ENCODE measurements at regions not wholly inside any gene's neighbourhood (a gene's known extent, or its start where the extent isn't known, plus 50 kb on each side); places are given as distances from the start of the nearest gene placed in this dataset.

DNA sequence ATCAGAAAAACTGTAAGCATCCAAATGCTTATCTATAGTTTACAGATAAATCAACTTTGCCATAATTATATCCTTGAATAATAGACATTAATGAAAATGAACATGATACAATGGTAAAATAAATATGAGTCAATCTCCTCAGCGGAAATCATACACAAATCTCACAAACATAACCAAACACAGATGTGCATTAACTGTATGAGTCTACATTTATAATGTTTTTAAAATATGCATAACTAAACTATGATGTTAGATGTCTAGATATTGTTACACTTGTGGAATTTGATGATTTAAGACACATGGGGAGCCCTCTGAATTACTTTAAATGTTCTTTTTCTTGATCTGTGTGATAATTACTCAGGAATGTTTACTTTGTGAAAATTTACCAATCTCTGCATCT, 951.2 kb downstream of the TECRL start:
- DNase-seq, result no peak

DNA sequence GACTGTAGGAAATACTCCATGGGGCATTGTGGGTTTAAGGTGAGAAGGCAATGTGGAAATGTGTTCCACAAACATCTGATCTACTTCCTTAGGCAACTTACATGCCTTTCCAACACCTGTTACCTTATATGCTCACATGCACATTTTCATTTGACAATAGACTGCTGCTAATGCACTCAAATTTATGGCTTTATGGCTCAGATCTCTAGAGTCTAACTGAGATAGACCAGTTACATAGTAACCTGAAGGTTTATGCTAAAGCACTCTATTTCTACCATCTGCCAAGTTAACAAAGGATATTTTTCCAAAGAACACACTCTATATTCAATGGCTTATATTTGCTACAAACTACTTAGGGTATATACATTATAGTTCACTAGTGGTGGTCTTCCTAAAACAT, 969.0 kb downstream of the TECRL start:
- no peak for DNase-seq

DNA sequence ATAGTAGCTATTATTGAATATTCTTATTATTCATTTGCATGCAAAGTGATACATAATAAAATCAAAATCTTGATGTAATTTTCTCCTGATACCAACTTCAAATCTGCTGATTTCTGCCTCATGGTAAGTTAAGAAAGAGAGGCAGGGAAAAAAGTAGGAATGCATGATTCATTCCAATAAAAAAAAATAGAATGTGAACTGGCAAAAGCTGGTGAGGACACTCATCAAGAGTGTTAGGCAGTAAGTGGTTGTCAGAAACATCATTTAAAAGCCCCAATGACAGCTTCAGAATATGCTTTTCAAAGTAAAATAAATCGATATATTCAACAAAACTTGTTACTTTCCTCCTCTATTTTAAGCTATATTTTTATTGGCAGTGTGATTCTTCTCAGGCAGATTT, 979.1 kb downstream of the TECRL start:
- no peak for DNase-seq

DNA sequence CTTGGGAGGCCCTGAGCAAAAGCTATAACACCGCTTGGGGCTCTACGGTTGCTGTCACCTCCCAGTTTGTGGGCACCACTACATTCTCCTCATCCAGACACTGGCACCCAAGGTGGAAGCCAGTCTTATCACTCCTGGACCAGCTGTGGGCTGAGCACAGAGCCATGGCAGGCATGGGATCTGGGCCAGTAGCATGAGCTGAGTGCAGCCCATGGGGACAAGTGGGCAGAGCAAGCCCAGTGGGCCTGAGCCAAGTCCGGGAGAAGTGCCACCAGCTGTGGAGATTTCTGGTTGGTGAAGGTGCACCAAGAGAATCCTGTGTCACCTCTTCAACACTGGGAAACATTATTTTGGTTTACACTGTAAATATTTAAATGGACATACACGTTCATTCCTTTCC, 1013.0 kb downstream of the TECRL start:
- DNase-seq, result no peak

DNA sequence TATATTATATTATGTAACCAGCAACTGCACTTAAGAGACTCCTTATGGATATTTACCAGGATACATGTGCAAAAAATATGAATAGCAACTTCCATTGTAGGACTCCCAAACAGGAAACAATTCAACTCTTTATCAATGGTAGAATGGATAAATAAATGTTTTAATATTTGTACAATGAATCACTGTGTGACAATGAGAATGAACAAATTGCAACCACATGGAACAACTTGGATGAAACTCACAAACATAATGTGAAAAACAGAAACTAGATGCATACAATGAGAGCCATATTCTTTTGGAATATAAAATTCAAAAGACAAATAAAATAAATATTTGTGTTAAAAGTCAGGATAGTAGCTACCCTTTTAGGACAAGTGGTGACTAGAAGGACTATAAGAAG, 1015.7 kb downstream of the TECRL start:
- DNase-seq, result no peak

DNA sequence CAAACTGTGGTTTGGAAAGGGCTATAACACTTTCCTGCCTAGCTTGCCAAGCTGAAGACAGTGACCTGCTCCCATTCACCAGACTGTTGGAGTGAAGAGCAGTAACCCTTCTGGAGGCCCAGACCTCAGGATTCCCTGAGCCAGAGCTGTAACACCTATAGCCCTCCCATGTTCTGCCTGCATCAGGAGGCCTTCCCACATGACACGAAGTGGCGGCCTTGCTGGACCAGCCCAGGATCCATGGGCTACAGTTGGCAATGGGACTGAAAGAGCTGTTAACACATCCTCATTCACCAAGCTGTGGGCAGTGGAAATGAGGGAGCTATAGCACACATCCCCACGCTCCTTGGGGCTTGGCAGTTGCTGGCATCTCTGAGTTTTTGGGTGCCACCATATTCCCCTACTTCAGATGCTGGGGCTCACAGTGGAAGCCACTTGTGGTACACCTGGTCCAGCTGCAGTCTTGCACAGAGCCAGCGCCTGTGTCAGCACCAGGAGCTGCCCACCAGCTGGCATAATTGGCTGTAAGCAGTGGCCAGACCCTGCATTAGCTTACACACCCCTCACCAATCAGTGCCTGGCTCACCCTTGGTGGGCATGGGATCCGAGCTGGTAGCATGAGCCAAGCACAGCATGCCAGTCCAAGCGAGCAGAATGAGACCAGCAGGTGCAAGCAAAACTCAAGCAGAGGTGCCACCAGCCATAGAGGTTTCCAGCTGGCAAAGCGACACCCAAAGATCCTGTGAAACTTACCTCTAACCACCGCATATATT, 1029.3 kb downstream of the TECRL start:
- DNase-seq, result no peak

DNA sequence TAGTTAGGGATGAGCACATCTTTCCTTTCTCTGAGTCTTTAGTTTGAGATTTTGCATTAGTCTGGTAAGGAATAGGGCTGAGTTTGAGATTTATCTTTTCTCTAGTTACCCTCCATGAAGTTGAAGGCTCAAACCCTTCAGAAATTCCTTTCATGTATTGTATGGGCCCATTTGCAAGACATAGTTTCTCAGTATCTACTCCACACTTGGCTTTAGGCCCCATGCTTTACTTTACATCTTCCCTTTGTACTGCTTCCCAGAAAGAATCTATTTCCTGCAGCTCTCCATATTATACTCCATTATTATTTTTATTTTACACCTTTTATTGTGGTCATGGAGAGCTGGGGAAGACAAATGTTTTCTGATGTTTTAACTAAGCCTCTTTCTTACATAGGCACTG, 1038.2 kb downstream of the TECRL start:
- DNase-seq, result no peak

DNA sequence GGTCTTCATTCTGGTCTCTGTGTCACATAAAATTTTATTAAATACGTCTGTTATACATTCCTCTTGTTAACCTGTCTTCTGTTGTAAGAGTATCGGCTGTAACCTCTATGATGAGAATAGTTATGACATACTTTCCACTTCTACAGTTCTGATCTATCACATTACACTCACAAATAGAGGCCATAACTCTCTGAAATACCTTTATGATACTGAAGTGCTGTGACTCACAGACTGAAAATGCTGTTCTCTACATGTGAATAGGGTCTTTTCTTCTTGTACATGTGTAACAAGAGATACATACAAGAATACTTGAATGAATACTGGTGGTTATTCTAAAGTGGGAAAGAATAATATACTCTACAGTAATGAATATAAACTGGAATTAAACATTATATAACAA, 1047.6 kb downstream of the TECRL start:
- no peak for DNase-seq

DNA sequence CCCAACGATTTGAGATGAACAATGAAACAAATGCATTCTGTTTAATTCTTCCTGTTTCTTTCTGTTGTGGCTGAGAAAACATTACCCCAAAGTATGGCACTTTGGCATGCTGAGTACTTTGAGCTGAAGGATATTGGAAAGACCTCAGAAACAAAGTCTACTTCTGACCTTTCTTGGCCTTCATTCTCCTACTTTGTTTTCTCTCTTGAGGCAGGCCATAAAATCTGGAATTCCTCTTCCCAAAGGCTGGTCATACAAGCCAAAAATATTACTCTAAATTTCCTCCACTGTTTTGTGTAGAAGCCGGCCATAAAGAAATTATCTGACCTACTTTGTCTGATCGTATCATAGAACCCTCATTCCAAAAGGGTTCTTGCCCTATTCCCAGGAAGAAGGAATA, 1048.2 kb downstream of the TECRL start:
- DNase-seq, result no peak

DNA sequence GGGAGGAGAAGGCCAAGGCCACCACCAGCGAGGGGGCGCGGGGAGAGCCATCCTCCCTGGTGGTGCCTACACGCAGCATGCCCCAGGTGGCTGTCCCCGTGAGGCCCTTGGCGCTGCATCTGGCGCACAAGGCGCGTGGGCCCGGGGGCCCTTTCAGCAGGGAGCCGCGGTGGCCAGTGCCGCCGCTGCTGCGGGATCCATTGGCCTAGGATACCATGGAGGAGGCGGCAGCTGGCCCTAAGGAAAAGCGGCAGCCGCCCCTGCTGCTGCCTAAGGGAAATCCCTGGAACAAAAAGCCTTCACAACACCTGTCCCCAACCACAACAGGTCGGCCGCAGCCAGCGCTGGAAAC, 1059.6 kb downstream of the TECRL start:
- no peak for DNase-seq

DNA sequence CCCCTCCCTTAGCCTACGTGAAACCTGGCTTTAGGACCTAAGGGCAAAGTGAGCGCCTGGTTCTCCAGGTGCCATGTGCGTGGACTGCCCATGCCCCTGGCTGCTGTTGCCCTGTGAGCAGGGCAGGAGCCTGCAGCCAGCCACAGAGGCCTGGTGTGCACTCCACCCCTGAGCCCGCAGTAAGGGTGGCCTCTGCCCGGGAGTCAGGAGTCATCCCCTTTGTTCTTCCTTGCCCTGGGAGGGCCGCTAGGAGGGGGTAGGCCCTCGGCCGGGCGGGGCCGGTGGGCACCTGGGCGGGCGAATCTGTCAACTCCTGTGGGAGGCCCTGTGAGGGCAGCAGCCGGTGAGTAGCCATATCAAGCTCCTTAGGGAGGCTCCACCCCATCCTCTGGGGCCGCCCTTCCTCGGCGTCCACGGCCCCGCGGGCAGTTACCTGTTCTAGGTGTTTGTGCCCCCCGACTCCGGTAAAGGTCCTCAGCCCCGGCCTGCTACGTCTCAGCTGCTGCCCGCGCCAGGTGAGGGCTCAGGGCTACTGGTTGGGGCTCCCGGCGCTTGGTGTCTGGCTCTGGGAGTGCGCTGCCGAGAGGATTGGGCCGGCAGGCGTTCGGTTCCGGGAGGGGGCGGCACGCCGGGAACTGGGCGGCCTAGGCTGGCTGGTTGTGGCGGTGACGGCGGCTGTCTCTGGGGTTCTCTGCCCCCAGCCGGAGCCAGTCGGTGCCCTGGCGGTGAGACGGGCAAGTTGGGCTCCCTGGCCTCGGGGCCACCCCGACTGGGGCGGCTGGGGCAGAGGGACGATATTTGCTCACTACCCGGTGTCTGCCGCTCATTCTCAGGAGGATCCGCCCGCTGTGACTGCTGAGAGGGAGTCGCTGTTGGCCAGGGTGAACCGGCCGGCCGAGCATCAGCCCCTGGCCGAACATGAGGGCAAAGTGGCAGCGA, 1060.2 kb downstream of the TECRL start:
- no peak for DNase-seq

DNA sequence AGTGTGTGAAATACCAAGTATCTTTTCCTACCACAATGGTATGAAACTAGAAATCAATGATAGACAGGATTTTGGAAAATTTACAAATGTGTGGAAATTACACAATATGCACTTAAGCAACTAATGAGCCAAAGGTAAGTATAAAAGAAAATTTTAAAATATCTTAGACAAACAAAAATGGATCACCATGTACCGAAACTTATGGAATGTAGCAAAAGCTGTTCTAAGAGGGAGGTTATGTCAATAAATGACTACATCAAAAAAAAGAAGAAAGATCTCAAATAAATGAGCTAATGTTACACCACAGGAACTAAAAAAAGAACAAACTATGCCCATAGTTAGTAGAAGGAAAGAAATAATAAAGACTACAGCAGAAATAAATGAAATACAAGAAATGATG, 1084.1 kb downstream of the TECRL start:
- no peak for DNase-seq

DNA sequence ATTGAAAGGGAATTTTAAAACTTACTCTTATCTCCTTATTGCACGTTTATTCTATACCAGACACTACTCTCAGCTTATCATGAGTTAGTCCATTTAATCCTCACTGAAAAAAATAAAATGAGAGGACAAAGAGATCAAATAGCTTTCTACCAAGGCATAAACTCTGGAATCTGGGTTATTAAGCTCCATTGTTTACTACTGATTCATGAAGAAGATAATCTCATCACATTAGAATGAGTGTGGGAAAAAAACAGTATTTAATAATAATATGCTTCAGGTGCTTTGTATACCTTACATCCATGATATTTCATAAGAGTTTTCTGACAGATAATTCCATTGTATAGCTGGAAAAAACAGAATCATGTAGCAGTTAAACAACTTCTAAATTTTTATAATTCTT, 1092.6 kb downstream of the TECRL start:
- DNase-seq, result no peak

DNA sequence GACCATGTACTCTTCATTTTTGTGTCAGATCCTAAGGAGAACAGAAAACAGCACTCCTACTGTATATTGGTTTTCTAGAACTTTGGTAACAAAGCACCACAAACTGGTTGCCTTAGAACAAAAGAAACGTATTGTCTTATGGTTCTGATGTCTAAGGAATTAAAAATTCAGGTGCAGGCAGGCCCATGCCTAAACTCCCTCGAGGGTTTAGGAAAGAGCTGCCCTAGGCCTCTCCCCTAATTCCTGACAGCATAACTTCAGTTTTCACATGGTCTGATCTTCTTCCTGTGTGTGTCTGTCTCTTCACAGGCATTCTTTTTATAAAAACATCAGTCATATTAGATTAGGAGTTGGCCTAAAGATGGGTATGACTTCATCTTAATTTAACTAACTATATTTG, 1093.6 kb downstream of the TECRL start:
- no peak for DNase-seq

DNA sequence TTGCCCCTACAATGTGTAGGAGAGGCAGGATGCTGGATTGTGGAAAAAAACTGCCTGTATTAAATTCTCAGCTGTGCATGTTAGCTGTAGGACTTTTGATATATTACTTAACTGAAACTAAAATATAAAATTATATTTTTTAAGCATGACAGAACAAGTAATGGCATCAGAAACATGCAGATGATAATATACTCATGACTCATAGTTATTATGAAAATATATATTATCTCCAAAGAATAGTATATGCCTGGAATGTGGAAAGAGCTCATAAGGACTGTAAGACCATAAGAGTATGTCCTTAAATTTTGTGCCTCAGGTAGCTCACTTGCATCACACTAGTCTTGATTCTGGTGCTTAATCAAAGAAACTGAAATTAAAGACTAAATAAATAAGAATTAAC, 1100.6 kb downstream of the TECRL start:
- no peak for DNase-seq

DNA sequence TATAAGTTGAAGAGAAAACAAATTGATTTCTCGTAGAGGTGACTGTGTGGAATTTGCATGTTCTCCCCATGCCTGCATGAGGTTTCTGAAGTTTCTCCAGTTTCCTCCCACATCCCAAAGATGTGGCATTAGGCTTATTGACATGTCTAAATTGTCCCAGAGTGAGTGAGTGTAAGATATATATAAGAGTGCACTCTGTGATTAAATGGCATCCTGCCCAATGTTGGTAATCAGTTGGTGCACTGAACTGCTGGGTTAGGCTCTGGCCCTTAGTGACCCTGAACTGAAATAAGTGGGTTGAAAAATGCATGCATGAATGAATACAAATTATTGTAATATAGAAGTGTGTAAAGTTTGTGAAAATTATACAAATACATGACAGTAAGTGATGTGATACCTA, 1106.5 kb downstream of the TECRL start:
- no peak for DNase-seq

DNA sequence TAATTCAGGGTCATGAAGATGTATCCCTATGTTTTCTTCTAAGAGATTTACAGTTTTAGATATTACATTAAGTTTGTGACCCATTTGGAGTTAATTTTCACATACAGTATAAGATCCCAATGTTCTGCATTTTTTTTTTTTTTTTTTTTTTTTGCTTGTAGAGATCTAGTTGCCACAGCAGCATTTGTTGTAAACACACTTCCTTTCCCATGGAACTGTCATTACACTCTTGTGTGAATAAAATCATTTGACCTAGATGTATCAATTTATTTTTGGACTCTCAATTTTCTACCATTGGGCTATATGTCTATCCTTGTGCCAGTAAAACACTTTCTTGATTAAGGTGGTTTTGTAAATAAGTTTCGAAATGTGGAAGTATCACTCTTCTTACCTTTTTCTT, 1107.2 kb downstream of the TECRL start:
- DNase-seq, result no peak

DNA sequence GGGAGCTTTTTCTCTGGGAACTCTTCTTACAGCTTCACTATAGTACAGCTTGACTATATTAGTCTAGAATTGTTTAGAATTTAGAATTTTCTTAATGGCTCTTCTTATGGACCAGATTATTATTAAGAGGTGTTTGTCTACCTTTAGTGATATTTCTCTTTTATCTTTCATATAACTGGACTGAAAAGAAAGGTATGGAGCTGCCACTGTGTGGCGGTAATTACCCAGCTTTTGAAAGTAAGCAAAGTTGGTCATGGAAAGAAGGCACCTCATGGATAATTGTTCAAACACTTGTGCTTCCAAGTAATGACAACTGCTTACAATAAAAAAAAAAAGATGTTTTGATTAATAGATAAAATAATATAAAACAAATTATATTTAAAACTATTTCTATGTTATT, 1112.5 kb downstream of the TECRL start:
- DNase-seq, result peak; percentile 23

DNA sequence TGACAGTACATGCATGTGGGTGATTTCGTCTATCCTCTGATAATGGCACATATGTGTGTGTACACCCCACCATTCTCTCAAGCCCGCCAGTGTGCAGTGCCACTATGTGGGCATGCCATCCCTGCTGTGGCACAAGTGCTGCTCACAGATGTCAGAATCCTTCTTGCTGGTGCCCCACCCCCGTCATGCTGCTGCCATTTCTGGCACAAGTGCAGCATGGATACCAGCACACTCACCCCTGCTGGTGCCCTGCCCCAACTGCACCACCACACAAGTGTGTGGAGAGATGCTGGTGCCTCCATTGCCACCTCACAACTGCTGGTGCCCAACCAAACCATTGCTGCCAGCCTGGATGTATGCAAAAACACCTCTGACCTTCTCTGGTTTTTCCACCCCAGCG, 1133.8 kb downstream of the TECRL start:
- DNase-seq, result no peak

DNA sequence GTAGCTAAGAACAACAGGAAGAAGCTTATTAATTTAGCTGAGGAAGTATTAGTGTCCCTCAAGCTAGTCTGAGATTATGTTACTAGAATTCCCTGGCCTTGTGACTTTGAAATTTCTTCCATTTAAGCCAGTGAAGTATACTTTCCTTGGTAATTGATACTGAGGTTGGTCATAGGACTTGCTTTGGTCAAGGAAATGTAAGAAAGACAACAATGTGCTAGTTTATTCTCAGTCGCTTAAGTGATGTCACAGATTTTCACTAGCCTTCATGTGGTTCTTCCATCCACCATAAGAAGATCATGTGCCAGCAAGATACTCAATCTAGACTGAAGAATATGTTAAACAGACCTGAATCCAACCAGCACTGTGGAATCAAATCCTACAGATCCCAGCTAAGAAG, 1140.1 kb downstream of the TECRL start:
- no peak for DNase-seq

DNA sequence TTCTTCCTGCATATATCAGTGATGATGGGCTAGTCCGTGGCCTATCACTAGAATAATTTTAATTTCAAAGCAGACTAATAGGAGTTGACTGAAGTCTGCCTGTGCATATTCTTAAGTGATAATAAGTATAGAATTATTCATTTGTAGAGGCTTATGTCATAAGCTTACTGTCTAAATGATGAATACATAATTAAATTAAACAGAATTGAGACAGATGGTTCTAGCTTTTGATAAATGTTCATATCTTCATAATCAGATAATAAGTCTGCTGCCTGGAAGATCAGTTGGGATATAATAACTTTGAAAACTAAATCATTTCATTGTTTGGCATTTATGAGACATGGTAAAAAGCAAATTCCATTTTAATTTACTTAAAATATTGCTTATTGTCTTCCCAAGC, 1175.6 kb downstream of the TECRL start:
- no peak for DNase-seq

DNA sequence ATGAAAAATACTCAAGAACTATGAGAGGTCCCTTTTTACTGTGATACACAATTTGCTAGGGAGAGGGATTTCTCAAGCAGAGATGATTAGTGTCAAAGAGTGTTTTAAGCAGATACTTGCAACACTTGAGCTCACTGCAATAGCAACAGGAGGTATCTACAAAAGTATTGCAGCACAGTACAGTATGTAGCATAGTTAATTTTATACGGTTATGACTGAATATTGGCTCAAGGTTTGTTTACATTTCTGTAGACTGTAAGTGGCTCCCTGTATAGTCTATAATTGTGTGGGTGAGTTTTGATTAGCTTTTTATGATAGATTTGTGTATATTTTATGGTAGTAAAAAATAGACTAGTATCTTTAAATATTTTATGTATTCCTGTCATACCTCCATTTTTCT, 1177.2 kb downstream of the TECRL start:
- DNase-seq, result no peak

DNA sequence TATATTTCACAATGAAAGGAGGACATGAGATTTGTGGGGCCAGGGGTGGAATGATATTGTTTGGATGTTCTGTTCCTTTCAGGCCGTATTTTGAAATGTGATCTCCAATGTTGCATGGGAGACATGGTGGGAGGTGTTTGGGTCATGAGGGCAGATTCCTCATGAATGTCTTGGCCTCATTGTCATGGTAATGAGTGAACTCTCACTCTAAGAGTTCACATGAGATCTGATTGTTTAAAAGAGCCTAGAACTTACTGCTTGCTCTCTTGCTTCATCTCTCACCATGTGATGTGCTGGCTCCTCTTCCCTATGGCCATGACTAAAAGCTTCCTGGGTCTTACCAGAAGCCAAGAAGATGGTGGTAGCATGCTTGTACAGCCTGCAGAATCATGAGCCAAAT, 1183.0 kb downstream of the TECRL start:
- no peak for DNase-seq

DNA sequence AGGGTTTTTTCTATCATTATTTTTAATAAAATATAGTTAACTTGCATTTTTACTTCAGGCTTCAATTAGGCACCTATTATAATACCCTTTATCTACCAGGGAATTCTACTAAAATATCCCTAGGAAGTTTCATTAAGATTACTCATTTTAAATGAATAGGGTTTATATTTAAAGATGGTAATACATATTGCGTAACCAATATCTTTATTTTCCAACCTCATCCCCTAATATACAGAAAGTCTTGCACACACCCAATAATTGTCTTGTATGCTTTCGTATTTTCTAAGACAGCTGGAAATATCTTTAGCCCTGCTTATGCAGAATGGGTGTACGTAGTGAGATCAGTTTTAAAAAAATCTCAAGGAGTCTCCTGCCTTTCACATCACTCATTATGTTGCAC, 1186.8 kb downstream of the TECRL start:
- DNase-seq, result no peak

DNA sequence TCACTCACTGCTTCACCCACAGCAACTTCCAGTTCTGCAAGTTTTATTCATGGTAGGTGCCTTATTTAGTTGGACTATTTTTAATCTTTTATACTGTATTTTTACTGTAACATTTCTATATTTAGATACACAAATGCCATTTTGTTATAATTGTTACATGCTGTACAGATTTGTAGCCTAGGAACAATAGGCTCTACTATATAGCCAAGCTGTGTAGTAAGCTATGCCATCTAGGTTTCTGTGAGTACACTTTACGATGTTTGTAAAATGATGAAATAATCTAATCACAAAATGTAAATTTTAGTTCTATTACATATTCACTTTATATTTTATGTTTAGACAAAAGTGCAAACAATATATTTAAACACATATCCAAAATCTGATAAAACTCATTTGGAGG, 1187.8 kb downstream of the TECRL start:
- DNase-seq, result no peak
